HepG2 (cell line): ENCODE measurements at regions not wholly inside any gene's neighbourhood (a gene's known extent, or its start where the extent isn't known, plus 50 kb on each side); places are given as distances from the start of the nearest gene placed in this dataset.

Experiments
- ATAC-seq: fragments of 200-7000 bp; cut with Tn5 transposase; 3 replicates; pipeline ENCODE4 v1.9.1; 2020; ENCODE audit warnings: mild to moderate bottlenecking, moderate library complexity
- BruUV-seq: library from RNA; stranded (reverse); fragments of 400-500 nt; replicated peaks from 2 replicates; lab custom pipeline; 2021; lab: Mats Ljungman, UMichigan
- CTCF ChIA-PET: fragments of 300-600 bp; formaldehyde crosslinking; extraction: SDS; loops from one replicate; lab custom pipeline; 2021; ENCODE audit warnings: low total read pairs, inconsistent platforms, low intra/inter-chr PET ratio; lab: Yijun Ruan, JAX
- POLR2A ChIA-PET: fragments of 350-600 bp; sonication (Branson Sonifier 250); formaldehyde crosslinking; loops from one replicate; lab custom pipeline; 2020; ENCODE audit warnings: antibody characterized with exemption, inconsistent platforms; lab: Yijun Ruan, JAX
- DNase-seq: peaks from one replicate; pipeline ENCODE4 v3.0.0-alpha.2; 2015; ENCODE audit warnings: low spot score
- FAIRE-seq: peaks from 3 replicates; lab custom pipeline; 2011; peaks lifted over from hg19 to GRCh38; lab: Jason Lieb, UNC
- H2AFZ ChIP-seq: one replicate; pipeline ENCODE4 v1.6.1; 2011; ENCODE audit warnings: low read length, inconsistent platforms
- H3K27ac ChIP-seq: fragments of 300-600 bp; 3 replicates; pipeline ENCODE4 v1.8.0; 2011; ENCODE audit warnings: mixed run types, mild to moderate bottlenecking, mixed read lengths, low read length, inconsistent platforms; ENCODE audit not compliant: insufficient read depth; ENCODE audit errors: extremely low read length
- H3K27me3 ChIP-seq, 2 experiments: fragments of 200-600 bp in 1 of 2; 2 replicates in 1 of 2; 3 replicates in 1 of 2; pipeline versions ENCODE4 v1.6.0 to v1.8.0; 2011; ENCODE audit warnings: low read length in 2 of 2, mild to moderate bottlenecking in 2 of 2, moderate library complexity in 2 of 2, inconsistent platforms in 1 of 2; ENCODE audit not compliant: insufficient read depth in 2 of 2, control insufficient read depth in 1 of 2
- H3K36me3 ChIP-seq, 2 experiments: fragments of 200-600 bp in 1 of 2; replicated peaks in 1 of 2; 2 replicates in 1 of 2; 3 replicates in 1 of 2; pipeline versions ENCODE4 v1.5.1 to v1.8.0; 2011; ENCODE audit warnings: low read length in 2 of 2, inconsistent platforms in 1 of 2; ENCODE audit not compliant: insufficient read depth in 2 of 2, control insufficient read depth in 1 of 2
- H3K4me1 ChIP-seq: 2 replicates; pipeline ENCODE4 v1.5.1; 2012; ENCODE audit warnings: low read length, inconsistent platforms; ENCODE audit not compliant: insufficient read depth
- H3K4me2 ChIP-seq: 2 replicates; pipeline ENCODE4 v1.6.0; 2011; ENCODE audit warnings: low read depth, low read length, inconsistent platforms
- H3K4me3 ChIP-seq, 3 experiments: fragments of 200-600 bp in 1 of 3; sonication (generic), shearing (Covaris generic) in 1 of 3; replicated peaks in 1 of 3; 2 replicates each; pipeline ENCODE4 v1.5.1; 2011 to 2016; ENCODE audit warnings: low read length in 3 of 3, inconsistent platforms in 2 of 3, low read depth in 2 of 3, mild to moderate bottlenecking in 2 of 3, control low read depth in 1 of 3, mixed read lengths in 1 of 3; ENCODE audit not compliant: insufficient read depth in 1 of 3
- H3K79me2 ChIP-seq: one replicate; pipeline ENCODE4 v1.6.1; 2011; ENCODE audit warnings: low read length, inconsistent platforms; ENCODE audit not compliant: insufficient read depth
- H3K9ac ChIP-seq: 2 replicates; pipeline ENCODE4 v1.6.0; 2011; ENCODE audit warnings: mild to moderate bottlenecking, low read depth, low read length, inconsistent platforms; ENCODE audit not compliant: insufficient read depth
- H3K9me3 ChIP-seq: 2 replicates; pipeline ENCODE4 v1.5.1; 2012; ENCODE audit warnings: mild to moderate bottlenecking, low read length
- H4K20me1 ChIP-seq: 2 replicates; pipeline ENCODE4 v1.6.0; 2011; ENCODE audit warnings: inconsistent platforms, mild to moderate bottlenecking, low read length, moderate library complexity; ENCODE audit not compliant: insufficient read depth
- ASH2L ChIP-seq: fragments of 300-600, 200-600 bp; sonication (generic); IDR thresholded peaks from 2 replicates; pipeline ENCODE4 v1.7.0; 2017; ENCODE audit warnings: low read depth, mild to moderate bottlenecking, moderate library complexity, mixed read lengths, low read length; ENCODE audit not compliant: insufficient read length
- FOXA3 ChIP-seq: IDR thresholded peaks from 2 replicates; pipeline ENCODE4 v1.6.1; 2016; ENCODE audit warnings: missing genetic modification reagents, missing compliant biosample characterization
- RFXANK ChIP-seq: IDR thresholded peaks from 2 replicates; pipeline ENCODE4 v1.6.1; 2016
- SMAD3 ChIP-seq: sonication (generic); formaldehyde crosslinking; IDR thresholded peaks from 2 replicates; pipeline ENCODE4 v1.4.0; 2020; ENCODE audit warnings: missing genetic modification reagents
- TRAFD1 ChIP-seq: sonication (generic); formaldehyde crosslinking; IDR thresholded peaks from 2 replicates; pipeline ENCODE4 v1.5.1; 2020; ENCODE audit warnings: missing genetic modification reagents, mild to moderate bottlenecking, borderline replicate concordance
- ZFP62 ChIP-seq: sonication (generic); formaldehyde crosslinking; IDR thresholded peaks from 2 replicates; pipeline ENCODE4 v1.4.0; 2020; ENCODE audit warnings: missing genetic modification reagents
- ZNF292 ChIP-seq: sonication (generic); formaldehyde crosslinking; IDR thresholded peaks from 2 replicates; pipeline ENCODE4 v1.8.1; 2022; ENCODE audit warnings: mild to moderate bottlenecking, low read depth, missing genetic modification reagents, borderline replicate concordance
- ZNF407 ChIP-seq: sonication (generic); formaldehyde crosslinking; IDR thresholded peaks from one replicate; pipeline ENCODE4 v1.5.1; 2020; ENCODE audit warnings: mild to moderate bottlenecking, missing genetic modification reagents; ENCODE audit errors: not compliant biosample characterization
- ZNF746 ChIP-seq: sonication (generic); formaldehyde crosslinking; IDR thresholded peaks from 2 replicates; pipeline ENCODE4 v1.8.0; 2022; ENCODE audit warnings: mild to moderate bottlenecking, missing genetic modification reagents
- WGBS: methylation state at CpG from one replicate; pipeline ENCODE4 v1.1.6; 2017; ENCODE audit warnings: low lambda C conversion rate; 5-methylcytosine and 5-hydroxymethylcytosine counted together
- in situ Hi-C: cut with HindIII; loops from 2 replicates; pipeline ENCODE4 v1.10.0; 2017; ENCODE audit warnings: low pct_unique_long_range_greater_than_20kb; ENCODE audit not compliant: extremely low pct_ligation_motif_present
- intact Hi-C: fragments of 100-400 bp; cut with micrococcal nuclease; formaldehyde crosslinking; loops from one replicate; pipeline ENCODE4 v1.10.0; 2022; ENCODE audit not compliant: unreplicated experiment

- Histone ChIP-seq H3K79me2 (no peaks in the 10 kb centered on the region), H3K27me3 (no peaks in the 10 kb centered on the region; a peak in 1 of 5 replicates), H4K20me1 (no peaks in the 10 kb centered on the region), H3K4me3 (no peak overlapping the region), H3K36me3 (no peaks in the 10 kb centered on the region), H3K27ac (no peak overlapping the region), H2AFZ (no peak overlapping the region)
- BruUV-seq, result no TSS peak
- ATAC-seq, result no peak
- TF ChIP-seq SMAD3 (CRISPR knock-in tag), result no peak
- TF ChIP-seq ASH2L, result no peak
- no peak for TF ChIP-seq ZNF292 (CRISPR knock-in tag)
- no peak for TF ChIP-seq ZNF746 (CRISPR knock-in tag)
- no peak for TF ChIP-seq RFXANK (CRISPR knock-in tag)
- TF ChIP-seq TRAFD1 (CRISPR knock-in tag), result no peak
- TF ChIP-seq, all 625 proteins: peak for 0
- no peak for FAIRE-seq
- no peak for DNase-seq
- Histone ChIP-seq H3K4me2 (no peak overlapping the region), H3K9me3 (no peaks in the 10 kb centered on the region), H3K4me1 (no peaks in the 10 kb centered on the region), H3K9ac (no peak overlapping the region)
- WGBS, result 53% methylated on average over 1 of the region's 7 CpGs
- in situ Hi-C loops, result no loop called here
- CTCF ChIA-PET, result no interaction called here
- POLR2A ChIA-PET, result no interaction called here
- intact Hi-C loops, result no loop called here
Measured at GRCh38 chr3:59385547-59385946, 335.7 kb upstream of the CFAP20DC start.

- Histone ChIP-seq H3K79me2 (no peaks in the 10 kb centered on the region), H3K27me3 (no peaks in the 10 kb centered on the region; a peak in 1 of 5 replicates), H3K9me3 (no peaks in the 10 kb centered on the region), H2AFZ (no peak overlapping the region), H3K9ac (no peak overlapping the region), H3K4me2 (no peak overlapping the region), H3K36me3 (no peaks in the 10 kb centered on the region), H3K4me1 (no peaks in the 10 kb centered on the region), H3K27ac (no peak overlapping the region), H4K20me1 (no peaks in the 10 kb centered on the region), H3K4me3 (no peak overlapping the region)
- intact Hi-C loops, result no loop called here
- DNase-seq (no peak), FAIRE-seq (no peak), ATAC-seq (no peak)
- no TSS peak for BruUV-seq
- ChIA-PET POLR2A (no interaction called here), CTCF (no interaction called here)
- 25% methylated on average over 2 of the region's 2 CpGs for WGBS
- in situ Hi-C loops, result no loop called here
- no peak for TF ChIP-seq ZNF407 (CRISPR knock-in tag)
- no peak for TF ChIP-seq ZFP62 (CRISPR knock-in tag)
- no peak for TF ChIP-seq FOXA3 (CRISPR knock-in tag)
Measured at GRCh38 chr3:59381282-59381681, 331.5 kb upstream of the CFAP20DC start.
